IMR-90 (cell line): ENCODE measurements at regions not wholly inside any gene's neighbourhood (a gene's known extent, or its start where the extent isn't known, plus 50 kb on each side); places are given as distances from the start of the nearest gene placed in this dataset.

Experiments
- ATAC-seq: fragments of 200-7000 bp; cut with Tn5 transposase; 2 replicates; pipeline ENCODE4 v1.9.1; 2020; ENCODE audit warnings: low read depth, mild to moderate bottlenecking, moderate library complexity
- BruUV-seq: library from RNA; stranded (reverse); fragments of 400-500 nt; replicated peaks from 2 replicates; lab custom pipeline; 2021; lab: Mats Ljungman, UMichigan
- CTCF ChIA-PET: fragments of 300-600 bp; formaldehyde crosslinking; extraction: SDS; loops from one replicate; lab custom pipeline; 2021; ENCODE audit warnings: antibody characterized with exemption; lab: Yijun Ruan, JAX
- POLR2A ChIA-PET: fragments of 300-600 bp; sonication (Branson Sonifier 250); formaldehyde crosslinking; loops from one replicate; lab custom pipeline; 2022; ENCODE audit warnings: antibody characterized with exemption; ENCODE audit not compliant: unreplicated experiment; lab: Charles Lee
- DNase-seq: peaks from one replicate; pipeline ENCODE4 v3.0.0; 2013
- H2AFZ ChIP-seq: replicated peaks from 2 replicates; pipeline ENCODE3; 2013; ENCODE audit warnings: low read length, mild to moderate bottlenecking; ENCODE audit not compliant: poor library complexity
- H2AK5ac ChIP-seq: 2 replicates; pipeline ENCODE4 v1.6.1; 2013; ENCODE audit warnings: low read depth, low read length, inconsistent platforms
- H2AK9ac ChIP-seq: replicated peaks from 2 replicates; pipeline ENCODE3; 2013; ENCODE audit warnings: mild to moderate bottlenecking, low read depth, low read length, moderate library complexity; ENCODE audit not compliant: poor library complexity
- H2BK120ac ChIP-seq: 2 replicates; pipeline ENCODE4 v1.6.1; 2013; ENCODE audit warnings: low read depth, low read length, inconsistent platforms
- H2BK15ac ChIP-seq: 3 replicates; pipeline ENCODE4 v1.6.1; 2013; ENCODE audit warnings: low read depth, low read length, inconsistent platforms
- H2BK20ac ChIP-seq: 2 replicates; pipeline ENCODE4 v1.6.1; 2013; ENCODE audit warnings: low read depth, mild to moderate bottlenecking, inconsistent platforms, low read length, moderate library complexity
- H2BK5ac ChIP-seq: 2 replicates; pipeline ENCODE4 v1.6.1; 2013; ENCODE audit warnings: mild to moderate bottlenecking, low read depth, low read length, inconsistent platforms; ENCODE audit not compliant: poor library complexity, severe bottlenecking
- H3K14ac ChIP-seq: replicated peaks from 2 replicates; pipeline ENCODE4 v1.6.1; 2013; ENCODE audit warnings: low read depth, low read length, inconsistent platforms
- H3K18ac ChIP-seq: 2 replicates; pipeline ENCODE4 v1.6.1; 2013; ENCODE audit warnings: low read depth, low read length, control low read depth
- H3K23ac ChIP-seq: 2 replicates; pipeline ENCODE4 v1.6.1; 2013; ENCODE audit warnings: low read depth, low read length, inconsistent platforms
- H3K27ac ChIP-seq: 2 replicates; pipeline ENCODE4 v1.5.1; 2013; ENCODE audit warnings: mild to moderate bottlenecking, control low read depth, low read length; ENCODE audit not compliant: insufficient read depth
- H3K27me3 ChIP-seq: 2 replicates; pipeline ENCODE4 v1.6.1; 2013; ENCODE audit warnings: low read length; ENCODE audit not compliant: control insufficient read depth, insufficient read depth
- H3K36me3 ChIP-seq: 2 replicates; pipeline ENCODE4 v1.6.1; 2013; ENCODE audit warnings: low read length, mixed read lengths; ENCODE audit not compliant: control insufficient read depth, insufficient read depth
- H3K4ac ChIP-seq: 2 replicates; pipeline ENCODE4 v1.6.1; 2013; ENCODE audit warnings: low read depth, low read length, inconsistent platforms
- H3K4me1 ChIP-seq: 2 replicates; pipeline ENCODE4 v1.6.1; 2013; ENCODE audit warnings: low read length, mixed read lengths; ENCODE audit not compliant: control insufficient read depth, insufficient read depth
- H3K4me2 ChIP-seq: 2 replicates; pipeline ENCODE4 v1.6.1; 2013; ENCODE audit warnings: low read depth, mild to moderate bottlenecking, control low read depth, low read length, moderate library complexity
- H3K4me3 ChIP-seq: 2 replicates; pipeline ENCODE4 v1.5.1; 2013; ENCODE audit warnings: low read depth, mild to moderate bottlenecking, control low read depth, low read length, moderate library complexity; ENCODE audit not compliant: insufficient read depth
- H3K56ac ChIP-seq: 2 replicates; pipeline ENCODE4 v1.6.1; 2013; ENCODE audit warnings: low read length, inconsistent platforms; ENCODE audit not compliant: insufficient read depth; ENCODE audit errors: extremely low read depth
- H3K79me1 ChIP-seq, 2 experiments: 2 replicates each; pipeline ENCODE4 v1.6.1; 2013; ENCODE audit warnings: low read length in 2 of 2, inconsistent platforms in 1 of 2, low read depth in 1 of 2
- H3K9ac ChIP-seq: 2 replicates; pipeline ENCODE4 v1.6.1; 2013; ENCODE audit warnings: low read depth, low read length, control low read depth
- H3K9me1 ChIP-seq: 2 replicates; pipeline ENCODE4 v1.6.1; 2013; ENCODE audit warnings: low read length, inconsistent platforms; ENCODE audit not compliant: insufficient read depth
- H3K9me3 ChIP-seq: 2 replicates; pipeline ENCODE4 v1.6.1; 2013; ENCODE audit warnings: low read length; ENCODE audit not compliant: control insufficient read depth, insufficient read depth
- H4K20me1 ChIP-seq: 2 replicates; pipeline ENCODE4 v1.6.1; 2013; ENCODE audit warnings: low read length, inconsistent platforms; ENCODE audit not compliant: insufficient read depth
- H4K5ac ChIP-seq: 2 replicates; pipeline ENCODE4 v1.6.1; 2013; ENCODE audit warnings: mild to moderate bottlenecking, low read depth, low read length, control low read depth
- H4K8ac ChIP-seq, 2 experiments: 2 replicates each; pipeline ENCODE4 v1.6.1; 2013; ENCODE audit warnings: low read depth in 2 of 2, low read length in 2 of 2, control low read depth in 1 of 2, inconsistent platforms in 1 of 2
- H4K91ac ChIP-seq: 2 replicates; pipeline ENCODE4 v1.6.1; 2013; ENCODE audit warnings: low read depth, low read length, inconsistent platforms; ENCODE audit not compliant: insufficient read depth
- MAFK ChIP-seq: IDR thresholded peaks from 2 replicates; pipeline ENCODE4 v1.6.1; 2012; ENCODE audit warnings: low read depth, low read length, improper control_type of control experiment
- MXI1 ChIP-seq: IDR thresholded peaks from 2 replicates; pipeline ENCODE4 v1.6.1; 2012; ENCODE audit warnings: low read depth, mild to moderate bottlenecking, low read length, moderate library complexity, borderline replicate concordance
- NFE2L2 ChIP-seq: fragments of 150-350 bp; IDR thresholded peaks from 2 replicates; pipeline ENCODE4 v1.6.1; 2016; ENCODE audit warnings: low read depth, mild to moderate bottlenecking, low read length
- RCOR1 ChIP-seq: IDR thresholded peaks from 2 replicates; pipeline ENCODE4 v1.6.1; 2012; ENCODE audit warnings: mild to moderate bottlenecking, low read length, improper control_type of control experiment; ENCODE audit not compliant: insufficient replicate concordance
- WGBS, 2 experiments: methylation state at CpG; one replicate each; pipeline versions ENCODE4 v1.1.5 to v1.1.7; 2013; ENCODE audit warnings: missing lambda C conversion rate in 2 of 2; ENCODE audit not compliant: insufficient read length in 1 of 2; ENCODE audit errors: extremely low coverage in 2 of 2; 5-methylcytosine and 5-hydroxymethylcytosine counted together
- dilution Hi-C: fragments of 300-500 bp; cut with HindIII; formaldehyde crosslinking; loops from one replicate; pipeline ENCODE4 v1.14.3; 2018; ENCODE audit warnings: low sequenced_read_pairs; ENCODE audit not compliant: unreplicated experiment
- in situ Hi-C: fragments of 300-500 bp; cut with MboI; formaldehyde crosslinking; loops from 3 replicates; pipeline ENCODE4 v1.14.3; 2019; ENCODE audit warnings: low sequenced_read_pairs, inconsistent platforms, mixed read lengths
- intact Hi-C: fragments of 100-400 bp; cut with micrococcal nuclease; formaldehyde crosslinking; loops from 2 replicates; pipeline ENCODE4 v1.10.0; 2022

- no peak overlapping the region for H3K9ac ChIP-seq
- no peaks in the 10 kb centered on the region for H3K27me3 ChIP-seq
- no peak overlapping the region for H2AK9ac ChIP-seq
- H4K8ac ChIP-seq = no peak overlapping the region
- no peak overlapping the region for H4K91ac ChIP-seq
- no peaks in the 10 kb centered on the region for H4K20me1 ChIP-seq
- no peak overlapping the region for H4K5ac ChIP-seq
- H3K4me1 ChIP-seq = no peaks in the 10 kb centered on the region
- no peak overlapping the region for H3K23ac ChIP-seq
- H2BK120ac ChIP-seq = no peak overlapping the region
- no TSS peak for BruUV-seq
- in situ Hi-C loops (no loop called here), intact Hi-C loops (no loop called here), dilution Hi-C loops (no loop called here)
- no peak overlapping the region for H3K4ac ChIP-seq
- WGBS, 2 experiments = no CpG with 5 or more reads among the region's 1 CpG
- CTCF ChIA-PET = no interaction called here
- no peak overlapping the region for H2BK20ac ChIP-seq
- no peaks in the 10 kb centered on the region for H3K9me3 ChIP-seq
- no peak overlapping the region for H2BK15ac ChIP-seq
- no peak overlapping the region for H2AFZ ChIP-seq
- H3K56ac ChIP-seq = no peak overlapping the region
- H3K14ac ChIP-seq = no peak overlapping the region
- no peak overlapping the region for H3K4me3 ChIP-seq
- no peak overlapping the region for H2AK5ac ChIP-seq
- DNase-seq (no peak), ATAC-seq (no peak)
- no peak overlapping the region for H3K4me2 ChIP-seq
- H3K36me3 ChIP-seq = no peaks in the 10 kb centered on the region
- H2BK5ac ChIP-seq = no peak overlapping the region
- H3K9me1 ChIP-seq = no peaks in the 10 kb centered on the region
- no peak overlapping the region for H3K18ac ChIP-seq
- POLR2A ChIA-PET = no interaction called here
- H3K27ac ChIP-seq = no peak overlapping the region
- no peaks in the 10 kb centered on the region for H3K79me1 ChIP-seq
- TF ChIP-seq MAFK = no peak
- no peak for TF ChIP-seq MXI1
- TF ChIP-seq RCOR1 = no peak
- TF ChIP-seq NFE2L2 = no peak
Measured at GRCh38 chr6:66277400-66277799, 570.4 kb upstream of the EYS start.
